ENCODE measurements at regions not wholly inside any gene's neighbourhood (a gene's known extent, or its start where the extent isn't known, plus 50 kb on each side); places are given as distances from the start of the nearest gene placed in this dataset.

- peaks cover 24% of the 10 kb centered on the region for H3K9me3 Mint-ChIP-seq
- H3K27ac Mint-ChIP-seq: no peak overlapping the region
- CTCF ChIA-PET: interaction anchor here (0.7 to 2.4 kb wide), 3 partner anchors 27 to 318 kb away, joined by 3 to 10 read pairs (median 5); no protein-coding TSS in a partner anchor
- POLR2A ChIA-PET: no interaction called here
- peaks cover 5% of the 10 kb centered on the region; the same call in 1 of the 2 replicates for H3K27me3 Mint-ChIP-seq (ENCODE audit: low read depth)
- no peak for TF ChIP-seq TP53 (CRISPR knock-in tag; IDR thresholded peaks at IDR 0.05)
- no peak for TF ChIP-seq FOXJ3 (CRISPR knock-in tag; IDR thresholded peaks at IDR 0.05; ENCODE audit: borderline replicate concordance)
- no peak for TF ChIP-seq CTCF (IDR thresholded peaks at IDR 0.05)
- TF ChIP-seq SMAD3 (CRISPR knock-in tag; IDR thresholded peaks at IDR 0.05; ENCODE audit: borderline replicate concordance): no peak
- no peak for TF ChIP-seq ARID4B (CRISPR knock-in tag; IDR thresholded peaks at IDR 0.05; ENCODE audit: borderline replicate concordance)
- no peak for TF ChIP-seq TCF7 (CRISPR knock-in tag; IDR thresholded peaks at IDR 0.05; ENCODE audit: low read depth)
- no peak for TF ChIP-seq ATF1 (CRISPR knock-in tag; IDR thresholded peaks at IDR 0.05)
- no peak for TF ChIP-seq ERG (CRISPR knock-in tag; IDR thresholded peaks at IDR 0.05)
- TF ChIP-seq SMAD4 (CRISPR knock-in tag; IDR thresholded peaks at IDR 0.05): no peak
- TF ChIP-seq IRF2 (CRISPR knock-in tag; IDR thresholded peaks at IDR 0.05; ENCODE audit: borderline replicate concordance, low read depth): no peak
- TF ChIP-seq JAZF1 (CRISPR knock-in tag; IDR thresholded peaks at IDR 0.05): no peak
- TF ChIP-seq E2F1 (CRISPR knock-in tag; IDR thresholded peaks at IDR 0.05): no peak
- no peak for TF ChIP-seq ZNF263 (CRISPR knock-in tag; IDR thresholded peaks at IDR 0.05; ENCODE audit: low read depth)
- TF ChIP-seq ZBTB43 (CRISPR knock-in tag; IDR thresholded peaks at IDR 0.05): no peak
- no peak for TF ChIP-seq GABPB1 (CRISPR knock-in tag; IDR thresholded peaks at IDR 0.05)
- no peak for TF ChIP-seq HMGA2 (CRISPR knock-in tag; IDR thresholded peaks at IDR 0.05)
- no peak for TF ChIP-seq ZNF425 (CRISPR knock-in tag; conservative IDR thresholded peaks at IDR 0.05)
- TF ChIP-seq EMX1 (CRISPR knock-in tag; IDR thresholded peaks at IDR 0.05): no peak
- TF ChIP-seq USF1 (CRISPR knock-in tag; IDR thresholded peaks at IDR 0.05): no peak
- no peak for TF ChIP-seq SP1 (CRISPR knock-in tag; conservative IDR thresholded peaks at IDR 0.05)
- no peak overlapping the region for H3K4me3 Mint-ChIP-seq
- ATAC-seq (peak; percentile 69), DNase-seq (ENCODE audit: low spot score) (no peak)
- peaks cover 19% of the 10 kb centered on the region for H3K4me1 Mint-ChIP-seq
- H3K36me3 Mint-ChIP-seq: peaks cover 7% of the 10 kb centered on the region; the same call in 1 of the 2 replicates
Measured at GRCh38 chr3:139745831-139746230, 68.1 kb upstream of the NMNAT3 start.

All from WTC11 (cell line).